ENCODE measurements at regions not wholly inside any gene's neighbourhood (a gene's known extent, or its start where the extent isn't known, plus 50 kb on each side); places are given as distances from the start of the nearest gene placed in this dataset.

- TF ChIP-seq JUND (IDR thresholded peaks at IDR 0.05) (no peak), EGR1 (IDR thresholded peaks at IDR 0.05; ENCODE audit: low read depth in 2 of 2) (no peak), MAX (IDR thresholded peaks at IDR 0.05) (no peak), NR2F2 (IDR thresholded peaks at IDR 0.05) (no peak), YY1 (IDR thresholded peaks at IDR 0.05) (no peak), TAF1 (conservative IDR thresholded peaks at IDR 0.05) (no peak), FOXA1 (IDR thresholded peaks at IDR 0.05) (no peak), HNF4G (IDR thresholded peaks at IDR 0.05) (no peak), ATF3 (IDR thresholded peaks at IDR 0.05) (no peak)
- WGBS, result 68% methylated on average over 6 of the region's 6 CpGs
- no peak for DNase-seq (ENCODE audit: low spot score)
- no peaks in the 10 kb centered on the region for H3K9me3 ChIP-seq (ENCODE audit: control insufficient read depth in 4 of 4, low read length in 3 of 4)
- H3K4me1 ChIP-seq (ENCODE audit: control insufficient read depth in 4 of 4, insufficient read depth in 4 of 4, low read length in 3 of 4), result no peaks in the 10 kb centered on the region
- no peaks in the 10 kb centered on the region for H3K27me3 ChIP-seq (ENCODE audit: control insufficient read depth in 4 of 4, insufficient read depth in 4 of 4, low read length in 3 of 4)
- H3K36me3 ChIP-seq (ENCODE audit: control insufficient read depth in 4 of 4, insufficient read depth in 3 of 4, low read depth in 1 of 4, low read length in 3 of 4), result no peaks in the 10 kb centered on the region
- no peak overlapping the region for H3K4me3 ChIP-seq (ENCODE audit: low read depth in 1 of 3, low read length in 3 of 3)
- H3K27ac ChIP-seq (ENCODE audit: low read depth in 1 of 2, low read length in 2 of 2), result no peak overlapping the region
- no peak overlapping the region for H3K9ac ChIP-seq (ENCODE audit: low read depth in 1 of 2, low read length in 2 of 2)
Observed at GRCh38 chr10:128981251-128981650, 485.8 kb upstream of the MGMT start.

GRCh38 chr10:128981881-128982615 lies 485.0 kb upstream of the MGMT start:
- TF ChIP-seq ATF3 (IDR thresholded peaks at IDR 0.05) (no peak), FOXA2 (IDR thresholded peaks at IDR 0.05) (no peak), ZBTB33 (IDR thresholded peaks at IDR 0.05) (no peak), CTCF (IDR thresholded peaks at IDR 0.05; ENCODE audit: low read depth, low read length, missing input control) (no peak), HNF4A (conservative IDR thresholded peaks at IDR 0.05) (no peak), RXRA (IDR thresholded peaks at IDR 0.05) (no peak), YY1 (IDR thresholded peaks at IDR 0.05) (no peak), SP1 (IDR thresholded peaks at IDR 0.05) (no peak), GABPA (IDR thresholded peaks at IDR 0.05 in 1 of 2, conservative IDR thresholded peaks at IDR 0.05 in 1 of 2) (no peak), MAX (IDR thresholded peaks at IDR 0.05) (no peak), NR2F2 (IDR thresholded peaks at IDR 0.05) (no peak), JUND (IDR thresholded peaks at IDR 0.05) (no peak), REST (IDR thresholded peaks at IDR 0.05) (no peak), FOXA1 (IDR thresholded peaks at IDR 0.05) (no peak)
- Histone ChIP-seq H3K9ac (ENCODE audit: low read depth in 1 of 2, low read length in 2 of 2) (no peak overlapping the region), H3K4me1 (ENCODE audit: control insufficient read depth in 4 of 4, insufficient read depth in 4 of 4, low read length in 3 of 4) (no peaks in the 10 kb centered on the region), H3K36me3 (ENCODE audit: control insufficient read depth in 4 of 4, insufficient read depth in 3 of 4, low read depth in 1 of 4, low read length in 3 of 4) (no peaks in the 10 kb centered on the region), H3K27me3 (ENCODE audit: control insufficient read depth in 4 of 4, insufficient read depth in 4 of 4, low read length in 3 of 4) (no peaks in the 10 kb centered on the region), H3K9me3 (ENCODE audit: control insufficient read depth in 4 of 4, low read length in 3 of 4) (no peaks in the 10 kb centered on the region), H3K27ac (ENCODE audit: low read depth in 1 of 2, low read length in 2 of 2) (no peak overlapping the region), H3K4me3 (ENCODE audit: low read depth in 1 of 3, low read length in 3 of 3) (no peak overlapping the region)
- 89% methylated on average over 20 of the region's 20 CpGs for WGBS
- DNase-seq (ENCODE audit: low spot score), result no peak

Measured in liver (tissue), 8 donors.